MM.1S (cell line): ENCODE measurements at regions not wholly inside any gene's neighbourhood (a gene's known extent, or its start where the extent isn't known, plus 50 kb on each side); places are given as distances from the start of the nearest gene placed in this dataset.
A peak's percentile ranks its signal among the peaks of the same experiment; 100 is the strongest.

Experiments used
- DNase-seq: peaks from one replicate; pipeline ENCODE4 v3.0.0-alpha.2; 2015
- H2AFZ ChIP-seq: fragments of 300-600 bp; sonication (generic); 2 replicates; pipeline ENCODE4 v1.6.0; 2016; ENCODE audit warnings: antibody characterized with exemption, low read length
- H3F3A ChIP-seq: fragments of 300-600 bp; sonication (generic); 2 replicates; pipeline ENCODE4 v1.6.1; 2016; ENCODE audit warnings: mild to moderate bottlenecking, antibody characterized with exemption, low read length, moderate library complexity, mixed read lengths; ENCODE audit not compliant: insufficient read depth
- H3K27ac ChIP-seq: fragments of 300-600 bp; sonication (generic); 2 replicates; pipeline ENCODE4 v1.5.1; 2016; ENCODE audit warnings: mild to moderate bottlenecking, low read length
- H3K27me3 ChIP-seq: fragments of 300-600 bp; sonication (generic); replicated peaks from 2 replicates; pipeline ENCODE4 v1.6.0; 2016; ENCODE audit warnings: low read length; ENCODE audit not compliant: insufficient read depth
- H3K36me3 ChIP-seq: fragments of 300-600 bp; sonication (generic); replicated peaks from 2 replicates; pipeline ENCODE4 v1.6.1; 2016; ENCODE audit warnings: mild to moderate bottlenecking, low read length, mixed read lengths; ENCODE audit not compliant: insufficient read depth
- H3K4me1 ChIP-seq: fragments of 300-600 bp; sonication (generic); 2 replicates; pipeline ENCODE4 v1.6.1; 2016; ENCODE audit warnings: low read length, mixed read lengths
- H3K4me2 ChIP-seq: fragments of 300-600 bp; sonication (generic); 2 replicates; pipeline ENCODE4 v1.6.0; 2016; ENCODE audit warnings: low read depth, low read length
- H3K4me3 ChIP-seq: fragments of 300-600 bp; sonication (generic); 2 replicates; pipeline ENCODE4 v1.5.1; 2016; ENCODE audit warnings: low read length, mixed read lengths
- H3K79me2 ChIP-seq: fragments of 300-600 bp; sonication (generic); 2 replicates; pipeline ENCODE4 v1.6.1; 2016; ENCODE audit warnings: mixed run types, low read length, mixed read lengths
- H3K9ac ChIP-seq: fragments of 300-600 bp; sonication (generic); 2 replicates; pipeline ENCODE4 v1.6.1; 2016; ENCODE audit warnings: low read length, mixed read lengths
- H3K9me2 ChIP-seq: fragments of 300-600 bp; sonication (generic); replicated peaks from 2 replicates; pipeline ENCODE4 v1.6.1; 2016; ENCODE audit warnings: mild to moderate bottlenecking, low read length, mixed read lengths; ENCODE audit not compliant: insufficient read depth
- H3K9me3 ChIP-seq: fragments of 300-600 bp; sonication (generic); replicated peaks from 2 replicates; pipeline ENCODE4 v1.6.1; 2016; ENCODE audit warnings: mild to moderate bottlenecking, low read length, mixed read lengths; ENCODE audit not compliant: insufficient read depth
- H4K20me1 ChIP-seq: fragments of 300-600 bp; sonication (generic); 2 replicates; pipeline ENCODE4 v1.6.1; 2016; ENCODE audit warnings: mild to moderate bottlenecking, low read length, moderate library complexity, mixed read lengths; ENCODE audit not compliant: insufficient read depth
- EZH2 ChIP-seq: fragments of 300-600 bp; sonication (generic); optimal IDR thresholded peaks from 2 replicates; pipeline ENCODE3; 2017; ENCODE audit warnings: low read depth, mild to moderate bottlenecking, antibody characterized with exemption, low read length, mixed read lengths
- EZH2phosphoT487 ChIP-seq: fragments of 300-600 bp; sonication (generic); IDR thresholded peaks from 2 replicates; pipeline ENCODE4 v1.6.1; 2018; ENCODE audit warnings: antibody characterized with exemption, low read length
- TF ChIP-seq, protein P1 (sequence below): fragments of 300-600 bp; sonication (generic); IDR thresholded peaks from 2 replicates; pipeline ENCODE4 v1.5.1; 2016; ENCODE audit warnings: antibody characterized with exemption, low read length, mixed read lengths

DNA sequence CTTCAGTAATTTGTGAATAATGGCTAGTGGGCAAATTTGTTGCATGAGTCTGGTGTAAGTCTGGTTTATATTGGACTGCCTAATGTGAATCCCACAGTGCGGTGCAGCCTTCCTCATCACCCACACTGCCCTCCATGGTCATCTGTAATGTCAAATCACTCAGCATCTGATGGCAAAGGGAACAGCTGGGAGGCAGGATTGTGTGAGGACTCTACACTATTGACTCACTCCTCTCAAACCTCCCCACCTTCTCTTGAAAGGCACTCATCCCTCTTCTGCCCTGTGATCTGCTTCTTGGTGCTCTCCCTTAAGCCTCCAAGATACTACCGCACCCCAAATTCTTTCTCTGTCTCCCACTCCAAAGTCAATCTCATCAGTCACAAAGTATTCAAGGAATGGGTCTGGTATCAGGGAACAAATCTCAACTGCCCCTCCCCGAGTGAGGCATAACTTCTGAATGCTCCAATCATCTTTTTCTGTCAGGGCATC lies 146.0 kb upstream of the BEND6 start:
- H3K9me2 ChIP-seq = no peaks in the 10 kb centered on the region
- TF ChIP-seq, protein P1, sequence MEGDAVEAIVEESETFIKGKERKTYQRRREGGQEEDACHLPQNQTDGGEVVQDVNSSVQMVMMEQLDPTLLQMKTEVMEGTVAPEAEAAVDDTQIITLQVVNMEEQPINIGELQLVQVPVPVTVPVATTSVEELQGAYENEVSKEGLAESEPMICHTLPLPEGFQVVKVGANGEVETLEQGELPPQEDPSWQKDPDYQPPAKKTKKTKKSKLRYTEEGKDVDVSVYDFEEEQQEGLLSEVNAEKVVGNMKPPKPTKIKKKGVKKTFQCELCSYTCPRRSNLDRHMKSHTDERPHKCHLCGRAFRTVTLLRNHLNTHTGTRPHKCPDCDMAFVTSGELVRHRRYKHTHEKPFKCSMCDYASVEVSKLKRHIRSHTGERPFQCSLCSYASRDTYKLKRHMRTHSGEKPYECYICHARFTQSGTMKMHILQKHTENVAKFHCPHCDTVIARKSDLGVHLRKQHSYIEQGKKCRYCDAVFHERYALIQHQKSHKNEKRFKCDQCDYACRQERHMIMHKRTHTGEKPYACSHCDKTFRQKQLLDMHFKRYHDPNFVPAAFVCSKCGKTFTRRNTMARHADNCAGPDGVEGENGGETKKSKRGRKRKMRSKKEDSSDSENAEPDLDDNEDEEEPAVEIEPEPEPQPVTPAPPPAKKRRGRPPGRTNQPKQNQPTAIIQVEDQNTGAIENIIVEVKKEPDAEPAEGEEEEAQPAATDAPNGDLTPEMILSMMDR = no peak
- no peak for TF ChIP-seq EZH2phosphoT487
- no peak for TF ChIP-seq EZH2
- peak overlapping the region; percentile 14; the same call in 1 of the 2 replicates for H3K4me3 ChIP-seq
- peaks cover 29% of the 10 kb centered on the region for H3F3A ChIP-seq
- no peak overlapping the region for H3K9ac ChIP-seq
- H3K27ac ChIP-seq = peak overlapping the region; percentile 41; the same call in 1 of the 2 replicates
- H3K79me2 ChIP-seq = peaks cover 84% of the 10 kb centered on the region
- no peaks in the 10 kb centered on the region for H3K36me3 ChIP-seq
- no peaks in the 10 kb centered on the region for H4K20me1 ChIP-seq
- H3K4me1 ChIP-seq = peaks cover 50% of the 10 kb centered on the region
- H3K27me3 ChIP-seq = no peaks in the 10 kb centered on the region
- H3K9me3 ChIP-seq = no peaks in the 10 kb centered on the region
- no peak overlapping the region for H2AFZ ChIP-seq
- H3K4me2 ChIP-seq = peak overlapping the region; percentile 51
- DNase-seq = peak; percentile 27

DNA sequence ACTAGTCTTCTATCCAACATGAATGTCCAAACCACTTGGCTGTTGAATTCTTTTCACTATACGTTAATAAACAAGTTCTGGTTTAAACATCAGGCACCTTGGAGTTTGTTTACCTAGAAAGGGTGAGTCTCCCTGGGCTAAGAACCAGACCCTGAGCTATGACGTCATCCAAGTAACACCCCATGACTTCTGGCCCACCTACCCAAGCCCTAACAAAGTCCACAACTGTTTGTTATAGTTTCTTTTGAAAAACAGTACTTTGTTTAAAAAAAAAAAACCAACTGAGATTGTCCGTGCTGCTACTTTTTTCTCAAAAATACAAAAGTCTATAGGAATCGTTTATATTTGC lies 146.9 kb upstream of the BEND6 start:
- TF ChIP-seq, protein P1 = no peak
- no peak for TF ChIP-seq EZH2
- TF ChIP-seq EZH2phosphoT487 = no peak
- peaks cover 50% of the 10 kb centered on the region for H3K4me1 ChIP-seq
- no peak overlapping the region for H3K27ac ChIP-seq
- no peaks in the 10 kb centered on the region for H3K9me2 ChIP-seq
- no peaks in the 10 kb centered on the region for H4K20me1 ChIP-seq
- peaks cover 22% of the 10 kb centered on the region for H3F3A ChIP-seq
- H3K79me2 ChIP-seq = peaks cover 89% of the 10 kb centered on the region
- no peak overlapping the region for H3K4me2 ChIP-seq
- no peaks in the 10 kb centered on the region for H3K9me3 ChIP-seq
- no peak overlapping the region for H3K9ac ChIP-seq
- H3K27me3 ChIP-seq = no peaks in the 10 kb centered on the region
- H3K36me3 ChIP-seq = no peaks in the 10 kb centered on the region
- DNase-seq = no peak
- H2AFZ ChIP-seq = no peak overlapping the region
- no peak overlapping the region for H3K4me3 ChIP-seq

DNA sequence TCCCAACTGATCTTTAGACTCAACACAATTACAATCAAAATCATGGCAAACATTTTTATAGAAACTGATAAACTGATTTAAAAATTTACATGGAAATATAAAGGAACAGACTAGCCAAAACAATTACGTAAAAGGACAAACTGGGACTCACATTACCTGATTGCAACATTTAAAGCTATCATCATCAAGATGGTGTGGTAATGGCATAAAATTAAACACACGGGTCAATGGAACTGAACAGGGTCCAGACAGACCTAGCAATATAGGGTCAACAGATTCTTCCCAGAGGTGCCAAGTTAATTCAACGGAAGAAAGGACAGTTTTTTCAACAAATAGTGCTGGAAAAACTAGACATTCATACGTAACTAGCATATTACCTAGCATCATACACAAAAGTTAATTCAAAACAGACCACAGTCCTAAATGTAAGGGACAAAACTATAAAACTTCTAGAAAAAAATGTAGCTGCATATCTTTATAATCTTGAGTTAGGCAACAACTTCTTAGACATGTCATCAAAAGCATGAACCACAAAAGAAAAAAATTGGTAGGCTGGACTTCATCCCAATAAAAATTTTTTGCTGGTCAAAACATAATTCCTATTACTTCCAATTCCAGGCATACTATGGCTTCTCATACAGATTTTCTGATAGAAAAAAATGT lies 147.4 kb upstream of the BEND6 start:
- Histone ChIP-seq H3K4me2 (no peak overlapping the region), H3K27me3 (no peaks in the 10 kb centered on the region), H3K9ac (no peak overlapping the region), H3K4me3 (no peak overlapping the region), H3K9me2 (no peaks in the 10 kb centered on the region), H3K9me3 (no peaks in the 10 kb centered on the region), H3K27ac (no peak overlapping the region), H3F3A (peaks cover 22% of the 10 kb centered on the region), H2AFZ (no peak overlapping the region), H4K20me1 (no peaks in the 10 kb centered on the region), H3K79me2 (peaks cover 92% of the 10 kb centered on the region), H3K4me1 (peaks cover 48% of the 10 kb centered on the region), H3K36me3 (no peaks in the 10 kb centered on the region)
- DNase-seq = no peak
- TF ChIP-seq, protein P1 = no peak
- TF ChIP-seq EZH2 (no peak), EZH2phosphoT487 (no peak)
